Right atrium auricular region (tissue), 2 donors: ENCODE measurements at regions not wholly inside any gene's neighbourhood (a gene's known extent, or its start where the extent isn't known, plus 50 kb on each side); places are given as distances from the start of the nearest gene placed in this dataset.
A peak's percentile ranks its signal among the peaks of the same experiment; 100 is the strongest.

ENCODE experiments used
- DNase-seq: peaks from one replicate; pipeline ENCODE4 v3.0.0-alpha.2; 2019; ENCODE audit warnings: low spot score
- H3K27ac ChIP-seq, 2 donors: fragments of 200-600 bp; sonication (generic); 1 replicate in 1 of 2; 2 replicates in 1 of 2; pipeline ENCODE4 v1.5.1; 2016 to 2019
- H3K27me3 ChIP-seq, 2 donors: fragments of 200-600 bp; sonication (generic); one replicate each; pipeline versions ENCODE4 v1.5.1 to v1.6.0; 2017 to 2019
- H3K36me3 ChIP-seq: fragments of 200-600 bp; sonication (generic); one replicate; pipeline ENCODE4 v1.5.1; 2016
- H3K4me1 ChIP-seq, 2 donors: fragments of 200-600 bp; sonication (generic); one replicate each; pipeline versions ENCODE4 v1.5.1 to v1.6.0; 2017 to 2019
- H3K4me3 ChIP-seq, 2 donors: fragments of 200-600 bp; sonication (generic); 1 replicate in 1 of 2; 2 replicates in 1 of 2; pipeline ENCODE4 v1.5.1; 2017 to 2019; ENCODE audit warnings: mild to moderate bottlenecking in 1 of 2, moderate library complexity in 1 of 2
- H3K9me3 ChIP-seq, 2 donors: fragments of 200-600 bp; sonication (generic); one replicate each; pipeline ENCODE4 v1.5.1; 2019
- TF ChIP-seq, protein P1 (sequence below), 2 donors: fragments of 200-600 bp; sonication (generic); IDR thresholded peaks; one replicate each; pipeline ENCODE4 v1.5.1; 2019; ENCODE audit warnings: antibody characterized with exemption in 2 of 2

DNA sequence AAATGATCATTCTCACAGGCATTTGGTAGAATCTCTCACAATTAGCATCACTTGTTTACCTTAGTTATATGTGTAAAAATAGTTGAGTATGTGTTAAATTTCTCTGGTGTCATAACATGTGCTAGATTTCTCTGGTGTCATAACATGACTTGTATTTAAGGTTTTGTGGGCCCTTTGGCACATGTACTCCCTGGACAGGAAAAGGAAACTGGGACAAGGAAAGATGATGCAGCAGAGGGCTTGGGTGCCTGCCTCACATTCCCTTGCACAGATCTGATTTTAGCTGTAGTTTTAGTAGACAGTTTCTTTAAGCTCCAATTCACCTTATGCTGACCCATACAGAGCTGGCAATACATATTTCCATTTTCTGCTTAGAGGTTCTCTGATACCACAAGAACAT is 726.0 kb downstream of the C4orf33 start:
- no peaks in the 10 kb centered on the region for H3K4me1 ChIP-seq

GRCh38 chr4:129822701-129823100 is 726.7 kb downstream of the C4orf33 start:
- TF ChIP-seq, protein P1, sequence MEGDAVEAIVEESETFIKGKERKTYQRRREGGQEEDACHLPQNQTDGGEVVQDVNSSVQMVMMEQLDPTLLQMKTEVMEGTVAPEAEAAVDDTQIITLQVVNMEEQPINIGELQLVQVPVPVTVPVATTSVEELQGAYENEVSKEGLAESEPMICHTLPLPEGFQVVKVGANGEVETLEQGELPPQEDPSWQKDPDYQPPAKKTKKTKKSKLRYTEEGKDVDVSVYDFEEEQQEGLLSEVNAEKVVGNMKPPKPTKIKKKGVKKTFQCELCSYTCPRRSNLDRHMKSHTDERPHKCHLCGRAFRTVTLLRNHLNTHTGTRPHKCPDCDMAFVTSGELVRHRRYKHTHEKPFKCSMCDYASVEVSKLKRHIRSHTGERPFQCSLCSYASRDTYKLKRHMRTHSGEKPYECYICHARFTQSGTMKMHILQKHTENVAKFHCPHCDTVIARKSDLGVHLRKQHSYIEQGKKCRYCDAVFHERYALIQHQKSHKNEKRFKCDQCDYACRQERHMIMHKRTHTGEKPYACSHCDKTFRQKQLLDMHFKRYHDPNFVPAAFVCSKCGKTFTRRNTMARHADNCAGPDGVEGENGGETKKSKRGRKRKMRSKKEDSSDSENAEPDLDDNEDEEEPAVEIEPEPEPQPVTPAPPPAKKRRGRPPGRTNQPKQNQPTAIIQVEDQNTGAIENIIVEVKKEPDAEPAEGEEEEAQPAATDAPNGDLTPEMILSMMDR (IDR thresholded peaks at IDR 0.05), result no peak
- Histone ChIP-seq H3K36me3 (no peaks in the 10 kb centered on the region), H3K27me3 (no peaks in the 10 kb centered on the region), H3K27ac (no peak overlapping the region), H3K9me3 (no peaks in the 10 kb centered on the region), H3K4me1 (no peaks in the 10 kb centered on the region), H3K4me3 (no peak overlapping the region)
- DNase-seq, result peak; percentile 57

More for the DNA sequence above, 726.0 kb downstream of the C4orf33 start:
- Histone ChIP-seq H3K27ac (no peak overlapping the region), H3K27me3 (no peaks in the 10 kb centered on the region), H3K9me3 (no peaks in the 10 kb centered on the region), H3K36me3 (no peaks in the 10 kb centered on the region), H3K4me3 (no peak overlapping the region)
- TF ChIP-seq, protein P1 (IDR thresholded peaks at IDR 0.05), result no peak
- no peak for DNase-seq

DNA sequence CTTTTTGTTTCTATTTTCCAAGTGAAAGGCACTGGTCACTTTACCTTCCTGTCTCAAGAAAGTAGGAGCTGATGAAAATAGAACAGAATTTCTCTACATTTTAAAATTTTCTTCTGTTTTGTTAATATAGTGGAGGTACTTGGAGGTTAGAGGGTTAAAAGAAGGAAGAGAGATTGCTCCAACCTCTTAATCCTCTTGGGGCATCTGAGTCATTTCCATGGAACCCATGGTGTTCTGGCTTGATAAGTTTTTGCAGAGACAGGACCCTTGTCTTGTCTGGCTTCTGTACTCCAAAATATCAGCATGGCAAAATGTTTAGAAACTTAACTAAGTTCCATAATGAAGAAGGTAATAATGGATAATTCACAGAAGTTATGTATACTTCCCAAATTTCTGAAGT is 727.2 kb downstream of the C4orf33 start:
- no peak overlapping the region for H3K4me3 ChIP-seq
- TF ChIP-seq, protein P1 (IDR thresholded peaks at IDR 0.05), result no peak
- H3K27me3 ChIP-seq, result no peaks in the 10 kb centered on the region
- no peak overlapping the region for H3K27ac ChIP-seq
- no peaks in the 10 kb centered on the region for H3K9me3 ChIP-seq
- no peak for DNase-seq
- no peaks in the 10 kb centered on the region for H3K36me3 ChIP-seq
- no peaks in the 10 kb centered on the region for H3K4me1 ChIP-seq

DNA sequence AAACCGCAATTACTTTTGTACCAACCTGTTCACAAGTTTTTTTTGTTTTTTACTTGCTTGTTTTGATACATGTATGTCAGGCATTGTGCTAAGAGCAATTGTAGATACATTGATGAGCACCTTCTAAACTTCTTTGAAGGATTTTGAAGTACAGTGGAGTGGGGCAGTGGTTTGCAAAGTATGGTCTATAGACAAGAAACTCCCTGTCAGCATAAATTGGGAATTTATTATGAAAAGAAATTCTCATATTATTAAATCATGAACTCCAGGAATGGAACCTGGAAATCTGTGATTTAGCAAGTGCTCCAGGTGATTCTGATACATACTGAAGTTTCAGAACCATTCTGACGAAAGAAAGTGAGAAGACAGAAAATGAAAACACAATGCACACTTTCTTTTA is 733.4 kb downstream of the C4orf33 start:
- Histone ChIP-seq H3K27me3 (no peaks in the 10 kb centered on the region), H3K4me1 (no peaks in the 10 kb centered on the region), H3K36me3 (no peaks in the 10 kb centered on the region), H3K4me3 (no peak overlapping the region), H3K27ac (no peak overlapping the region), H3K9me3 (no peaks in the 10 kb centered on the region)
- no peak for DNase-seq
- TF ChIP-seq, protein P1 (IDR thresholded peaks at IDR 0.05), result no peak

GRCh38 chr4:129839687-129840086 is 743.7 kb downstream of the C4orf33 start:
- TF ChIP-seq, protein P1 (IDR thresholded peaks at IDR 0.05), result no peak
- Histone ChIP-seq H3K4me1 (no peaks in the 10 kb centered on the region), H3K4me3 (no peak overlapping the region), H3K27me3 (no peaks in the 10 kb centered on the region), H3K27ac (no peak overlapping the region), H3K9me3 (no peaks in the 10 kb centered on the region), H3K36me3 (no peaks in the 10 kb centered on the region)
- DNase-seq, result no peak

DNA sequence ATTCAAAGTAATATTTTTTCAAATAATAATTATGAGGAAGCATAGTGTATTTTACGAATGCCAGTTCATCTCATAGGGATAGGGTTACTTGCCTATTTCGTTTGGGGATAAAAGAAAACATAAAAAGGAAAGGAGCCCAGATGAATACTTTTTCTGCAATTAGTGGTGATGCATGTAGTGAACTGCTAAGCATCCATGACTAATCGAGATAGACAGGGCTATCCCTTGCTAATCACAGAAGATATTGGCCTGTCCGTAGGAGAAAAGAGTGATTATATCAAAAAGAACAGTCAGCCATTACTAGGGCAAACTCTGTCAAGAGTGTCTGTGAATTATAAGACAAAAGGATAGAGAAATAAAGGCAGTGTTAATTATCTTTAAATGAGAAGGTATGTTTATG is 746.1 kb downstream of the C4orf33 start:
- H3K4me1 ChIP-seq, result no peaks in the 10 kb centered on the region

More for the DNA sequence above, 746.1 kb downstream of the C4orf33 start:
- Histone ChIP-seq H3K27ac (no peak overlapping the region), H3K4me3 (no peak overlapping the region), H3K9me3 (no peaks in the 10 kb centered on the region), H3K36me3 (no peaks in the 10 kb centered on the region), H3K27me3 (no peaks in the 10 kb centered on the region)
- DNase-seq, result no peak
- TF ChIP-seq, protein P1 (IDR thresholded peaks at IDR 0.05), result no peak
